SK-N-SH treated with all-trans-retinoic acid at 6 μM for 48 hours (cell line): ENCODE measurements at regions not wholly inside any gene's neighbourhood (a gene's known extent, or its start where the extent isn't known, plus 50 kb on each side); places are given as distances from the start of the nearest gene placed in this dataset.

Experiments used
- ATAC-seq: fragments of 200-7000 bp; cut with Tn5 transposase; 3 replicates; pipeline ENCODE4 v1.9.1; 2020; ENCODE audit warnings: mild to moderate bottlenecking, moderate library complexity
- ARNTL ChIP-seq: fragments of 450-650 bp; formaldehyde crosslinking; IDR thresholded peaks from 2 replicates; pipeline ENCODE4 v1.5.0; 2020; ENCODE audit warnings: low read depth, mild to moderate bottlenecking, moderate library complexity, borderline replicate concordance
- BACH2 ChIP-seq: fragments of 250-450 bp; sonication (Bioruptor Pico); IDR thresholded peaks from 2 replicates; pipeline ENCODE4 v1.9.0; 2021; ENCODE audit warnings: mild to moderate bottlenecking, borderline replicate concordance
- CSDC2 ChIP-seq: fragments of 250-450 bp; sonication (Bioruptor Pico); IDR thresholded peaks from 2 replicates; pipeline ENCODE4 v1.5.0; 2020; ENCODE audit warnings: mild to moderate bottlenecking, moderate library complexity
- ESRRG ChIP-seq: fragments of 250-450 bp; sonication (Bioruptor Pico); IDR thresholded peaks from 2 replicates; pipeline ENCODE4 v1.6.1; 2021; ENCODE audit warnings: mild to moderate bottlenecking
- ISL1 ChIP-seq: fragments of 250-450 bp; sonication (Bioruptor Pico); IDR thresholded peaks from 2 replicates; pipeline ENCODE4 v2.1.2; 2022; ENCODE audit warnings: mild to moderate bottlenecking, moderate library complexity
- OSR1 ChIP-seq: fragments of 250-450 bp; sonication (Bioruptor Pico); IDR thresholded peaks from 2 replicates; pipeline ENCODE4 v1.8.0; 2022; ENCODE audit warnings: moderate library complexity, mild to moderate bottlenecking, inconsistent platforms
- PPARA ChIP-seq: fragments of 250-450 bp; sonication (Bioruptor Pico); IDR thresholded peaks from 2 replicates; pipeline ENCODE4 v1.5.0; 2020; ENCODE audit warnings: mild to moderate bottlenecking, borderline replicate concordance
- RARB ChIP-seq: fragments of 250-450 bp; sonication (Bioruptor Pico); IDR thresholded peaks from 2 replicates; pipeline ENCODE4 v1.8.0; 2021; ENCODE audit warnings: mild to moderate bottlenecking, moderate library complexity
- SNAI2 ChIP-seq: fragments of 250-450 bp; sonication (Bioruptor Pico); IDR thresholded peaks from 2 replicates; pipeline ENCODE4 v1.5.0; 2020; ENCODE audit warnings: mild to moderate bottlenecking, moderate library complexity
- TCF4 ChIP-seq: fragments of 250-450 bp; sonication (Bioruptor Pico); IDR thresholded peaks from 2 replicates; pipeline ENCODE4 v1.8.0; 2021; ENCODE audit warnings: mild to moderate bottlenecking, moderate library complexity, borderline replicate concordance
- TOX ChIP-seq: fragments of 250-450 bp; sonication (Bioruptor Pico); IDR thresholded peaks from 2 replicates; pipeline ENCODE4 v1.8.0; 2021; ENCODE audit warnings: mild to moderate bottlenecking, moderate library complexity, borderline replicate concordance
- ZC3H10 ChIP-seq: fragments of 250-450 bp; sonication (Bioruptor Pico); IDR thresholded peaks from 2 replicates; pipeline ENCODE4 v1.5.1; 2021; ENCODE audit warnings: mild to moderate bottlenecking, moderate library complexity
- ZFP3 ChIP-seq: fragments of 250-450 bp; sonication (Bioruptor Pico); IDR thresholded peaks from 2 replicates; pipeline ENCODE4 v1.5.0; 2020; ENCODE audit warnings: mild to moderate bottlenecking, moderate library complexity
- ZFP30 ChIP-seq: fragments of 450-650 bp; formaldehyde crosslinking; IDR thresholded peaks from 2 replicates; pipeline ENCODE4 v1.5.0; 2022; ENCODE audit warnings: mild to moderate bottlenecking, moderate library complexity
- ZNF565 ChIP-seq: fragments of 450-650 bp; formaldehyde crosslinking; conservative IDR thresholded peaks from 2 replicates; pipeline ENCODE4 v1.5.0; 2020; ENCODE audit warnings: low read depth, mild to moderate bottlenecking, moderate library complexity
- ZNF70 ChIP-seq: fragments of 450-650 bp; formaldehyde crosslinking; IDR thresholded peaks from 2 replicates; pipeline ENCODE4 v1.5.0; 2020; ENCODE audit warnings: mild to moderate bottlenecking, moderate library complexity
- ZNF8 ChIP-seq: fragments of 450-650 bp; formaldehyde crosslinking; IDR thresholded peaks from 2 replicates; pipeline ENCODE4 v1.5.0; 2020; ENCODE audit warnings: mild to moderate bottlenecking, moderate library complexity
- TF ChIP-seq, protein P1 (sequence below): fragments of 250-450 bp; sonication (Bioruptor Pico); IDR thresholded peaks from 2 replicates; pipeline ENCODE4 v1.5.1; 2021; ENCODE audit warnings: mild to moderate bottlenecking, moderate library complexity
- TF ChIP-seq, protein P2 (sequence below): fragments of 250-450 bp; sonication (Bioruptor Pico); IDR thresholded peaks from 2 replicates; pipeline ENCODE4 v1.8.0; 2021; ENCODE audit warnings: low read depth, mild to moderate bottlenecking, moderate library complexity, borderline replicate concordance
- TF ChIP-seq, protein P3 (sequence below): fragments of 250-450 bp; sonication (Bioruptor Pico); IDR thresholded peaks from 2 replicates; pipeline ENCODE4 v1.5.1; 2020; ENCODE audit warnings: low read depth, mild to moderate bottlenecking, moderate library complexity

DNA sequence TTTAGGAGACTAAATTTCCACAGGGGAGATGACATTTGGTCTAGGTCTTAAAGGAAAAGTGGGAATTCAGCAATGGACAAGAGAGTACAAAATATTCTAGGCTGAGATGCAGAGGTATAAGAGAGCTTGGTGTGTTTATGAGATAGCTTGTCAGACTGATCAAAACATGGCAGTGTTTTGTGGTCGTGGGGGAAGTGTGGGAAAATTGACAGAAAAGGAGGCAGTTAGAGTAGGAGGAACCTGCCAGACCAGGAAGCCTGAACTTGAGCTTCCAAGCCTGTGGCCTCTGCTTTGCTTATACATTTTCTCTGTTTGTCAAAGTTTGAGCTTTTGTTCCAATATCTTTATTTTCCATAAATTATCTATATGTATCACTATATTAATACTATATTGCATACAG lies 69.5 kb upstream of the MAP3K7 start (continued):
- TF ChIP-seq ISL1 = no peak
- no peak for TF ChIP-seq ZFP3 (CRISPR knock-in tag)
- no peak for TF ChIP-seq ARNTL (CRISPR knock-in tag)
- TF ChIP-seq, protein P1, sequence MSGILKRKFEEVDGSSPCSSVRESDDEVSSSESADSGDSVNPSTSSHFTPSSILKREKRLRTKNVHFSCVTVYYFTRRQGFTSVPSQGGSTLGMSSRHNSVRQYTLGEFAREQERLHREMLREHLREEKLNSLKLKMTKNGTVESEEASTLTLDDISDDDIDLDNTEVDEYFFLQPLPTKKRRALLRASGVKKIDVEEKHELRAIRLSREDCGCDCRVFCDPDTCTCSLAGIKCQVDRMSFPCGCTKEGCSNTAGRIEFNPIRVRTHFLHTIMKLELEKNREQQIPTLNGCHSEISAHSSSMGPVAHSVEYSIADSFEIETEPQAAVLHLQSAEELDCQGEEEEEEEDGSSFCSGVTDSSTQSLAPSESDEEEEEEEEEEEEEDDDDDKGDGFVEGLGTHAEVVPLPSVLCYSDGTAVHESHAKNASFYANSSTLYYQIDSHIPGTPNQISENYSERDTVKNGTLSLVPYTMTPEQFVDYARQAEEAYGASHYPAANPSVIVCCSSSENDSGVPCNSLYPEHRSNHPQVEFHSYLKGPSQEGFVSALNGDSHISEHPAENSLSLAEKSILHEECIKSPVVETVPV = no peak
- no peak for TF ChIP-seq CSDC2 (CRISPR knock-in tag)

DNA sequence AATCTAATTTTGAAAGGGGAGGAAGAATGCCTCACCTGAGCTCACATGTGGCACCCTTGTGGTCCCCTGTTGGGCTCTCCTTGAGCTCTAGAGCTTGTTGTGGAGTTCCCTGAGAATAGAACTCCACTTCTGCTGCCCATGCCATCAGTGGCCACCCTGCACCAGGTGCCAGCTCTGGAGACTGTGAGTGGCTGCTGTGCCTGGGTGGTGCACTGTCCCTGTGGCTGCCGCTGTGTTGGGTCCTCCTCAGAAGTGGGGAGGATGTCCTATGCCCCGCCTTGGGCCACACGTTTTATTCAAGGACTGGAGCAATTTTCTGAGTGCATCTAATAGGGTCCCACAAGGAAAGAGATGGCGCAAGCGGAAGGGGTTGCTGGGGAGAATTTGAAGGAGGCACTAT lies 67.9 kb upstream of the MAP3K7 start:
- TF ChIP-seq TOX (no peak), BACH2 (CRISPR knock-in tag) (no peak), TCF4 (no peak), ZNF565 (CRISPR knock-in tag) (no peak), ESRRG (CRISPR knock-in tag) (no peak), ISL1 (no peak), ZNF8 (CRISPR knock-in tag) (no peak), ZFP3 (CRISPR knock-in tag) (no peak)
- no peak for ATAC-seq

DNA sequence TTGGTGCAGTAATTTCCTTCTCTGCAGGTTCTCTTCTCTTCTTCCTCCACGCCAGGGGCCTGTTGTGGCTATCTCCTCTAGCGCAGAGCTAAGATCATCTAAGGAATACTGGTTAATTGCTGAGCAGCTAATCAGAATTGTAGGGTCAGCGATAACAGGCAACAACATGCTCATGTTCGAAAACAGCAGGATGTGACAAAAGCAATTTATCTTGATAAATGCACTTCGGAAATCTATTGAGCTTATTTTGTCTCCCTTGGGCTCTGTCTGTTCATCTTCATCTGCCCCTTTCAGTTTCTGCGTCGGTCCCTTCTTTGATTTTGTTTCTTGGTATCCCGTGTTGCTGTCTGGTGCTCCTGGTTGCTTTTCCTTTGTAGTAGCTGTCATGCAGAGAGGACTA lies 67.3 kb upstream of the MAP3K7 start:
- no peak for TF ChIP-seq ZFP30 (CRISPR knock-in tag)
- TF ChIP-seq ZNF70 (CRISPR knock-in tag) = no peak
- no peak for ATAC-seq

DNA sequence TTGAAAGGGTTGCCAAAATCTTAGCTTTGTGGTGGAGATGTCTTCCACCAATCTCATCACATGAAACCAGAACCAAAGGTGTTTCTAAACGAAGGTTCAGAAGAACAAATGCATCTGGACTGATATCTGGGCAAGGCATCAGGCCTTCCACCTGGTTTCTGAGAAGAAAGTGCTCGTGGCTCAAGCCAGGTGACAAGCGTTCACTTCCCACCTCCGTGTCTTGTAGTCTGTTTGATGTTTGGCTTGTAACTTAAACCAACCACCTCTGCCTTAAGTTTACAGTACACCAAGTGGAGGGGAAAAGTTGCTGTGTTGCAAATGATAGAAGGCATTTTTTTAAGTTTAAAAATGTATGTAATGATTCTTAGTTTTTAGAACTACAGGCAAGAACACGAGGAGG lies 66.9 kb upstream of the MAP3K7 start:
- TF ChIP-seq ZNF8 (CRISPR knock-in tag) = no peak
- TF ChIP-seq OSR1 = no peak
- no peak for TF ChIP-seq TOX
- TF ChIP-seq ISL1 = no peak
- TF ChIP-seq ZC3H10 = no peak
- ATAC-seq = no peak

DNA sequence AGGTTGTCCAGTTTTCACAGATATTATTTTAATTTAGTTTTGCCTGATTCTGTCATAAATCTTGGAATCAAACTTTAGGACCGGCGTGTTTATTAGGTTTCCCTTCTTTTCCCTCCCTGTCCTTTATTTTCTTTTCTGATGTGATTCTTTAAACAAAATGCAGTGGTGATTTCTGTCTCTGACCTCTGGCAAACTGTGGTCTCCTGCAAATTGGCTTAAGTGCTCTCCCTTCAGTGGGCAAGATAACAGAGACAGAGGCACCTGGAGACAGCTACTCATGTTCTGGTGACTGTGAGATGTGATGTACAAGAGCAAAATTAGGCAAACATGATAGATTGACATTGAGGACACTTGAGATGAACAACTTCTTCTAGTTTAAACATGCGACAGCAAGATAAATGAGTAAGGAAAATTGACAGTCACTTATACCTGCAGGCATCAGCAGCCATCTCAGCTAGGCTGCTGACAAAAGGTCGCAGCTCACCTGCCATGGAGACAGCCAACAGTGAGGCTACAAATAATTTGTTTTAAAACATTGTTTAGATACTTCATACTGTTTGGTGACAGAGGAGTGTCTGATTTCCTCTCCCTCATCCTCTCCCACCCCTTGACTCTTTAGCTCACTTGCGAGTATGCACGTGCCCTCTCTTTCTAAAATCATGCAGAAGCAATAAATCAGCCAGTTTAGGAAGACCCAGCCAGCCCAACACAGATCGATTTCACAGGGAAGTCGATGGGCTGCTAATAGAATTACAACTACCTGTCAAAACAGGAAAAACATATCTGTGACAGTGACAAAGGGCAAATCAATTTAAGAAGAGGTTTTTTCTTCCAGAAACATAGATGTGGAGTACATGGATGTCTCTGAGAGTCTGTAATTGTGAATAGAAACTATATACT lies 63.4 kb upstream of the MAP3K7 start:
- TF ChIP-seq SNAI2 (CRISPR knock-in tag) = no peak
- TF ChIP-seq ZFP3 (CRISPR knock-in tag) = no peak
- no peak for TF ChIP-seq TOX
- no peak for TF ChIP-seq ZFP30 (CRISPR knock-in tag)
- TF ChIP-seq, protein P2, sequence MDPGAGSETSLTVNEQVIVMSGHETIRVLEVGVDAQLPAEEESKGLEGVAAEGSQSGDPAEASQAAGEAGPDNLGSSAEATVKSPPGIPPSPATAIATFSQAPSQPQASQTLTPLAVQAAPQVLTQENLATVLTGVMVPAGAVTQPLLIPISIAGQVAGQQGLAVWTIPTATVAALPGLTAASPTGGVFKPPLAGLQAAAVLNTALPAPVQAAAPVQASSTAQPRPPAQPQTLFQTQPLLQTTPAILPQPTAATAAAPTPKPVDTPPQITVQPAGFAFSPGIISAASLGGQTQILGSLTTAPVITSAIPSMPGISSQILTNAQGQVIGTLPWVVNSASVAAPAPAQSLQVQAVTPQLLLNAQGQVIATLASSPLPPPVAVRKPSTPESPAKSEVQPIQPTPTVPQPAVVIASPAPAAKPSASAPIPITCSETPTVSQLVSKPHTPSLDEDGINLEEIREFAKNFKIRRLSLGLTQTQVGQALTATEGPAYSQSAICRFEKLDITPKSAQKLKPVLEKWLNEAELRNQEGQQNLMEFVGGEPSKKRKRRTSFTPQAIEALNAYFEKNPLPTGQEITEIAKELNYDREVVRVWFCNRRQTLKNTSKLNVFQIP = no peak
- no peak for TF ChIP-seq BACH2 (CRISPR knock-in tag)
- TF ChIP-seq CSDC2 (CRISPR knock-in tag) = no peak
- TF ChIP-seq PPARA = no peak
- TF ChIP-seq ESRRG (CRISPR knock-in tag) = no peak
- TF ChIP-seq ZNF70 (CRISPR knock-in tag) = no peak
- TF ChIP-seq, protein P1 = no peak
- TF ChIP-seq ISL1 = no peak
- TF ChIP-seq ZC3H10 = no peak
- TF ChIP-seq OSR1 = no peak
- TF ChIP-seq, protein P3, sequence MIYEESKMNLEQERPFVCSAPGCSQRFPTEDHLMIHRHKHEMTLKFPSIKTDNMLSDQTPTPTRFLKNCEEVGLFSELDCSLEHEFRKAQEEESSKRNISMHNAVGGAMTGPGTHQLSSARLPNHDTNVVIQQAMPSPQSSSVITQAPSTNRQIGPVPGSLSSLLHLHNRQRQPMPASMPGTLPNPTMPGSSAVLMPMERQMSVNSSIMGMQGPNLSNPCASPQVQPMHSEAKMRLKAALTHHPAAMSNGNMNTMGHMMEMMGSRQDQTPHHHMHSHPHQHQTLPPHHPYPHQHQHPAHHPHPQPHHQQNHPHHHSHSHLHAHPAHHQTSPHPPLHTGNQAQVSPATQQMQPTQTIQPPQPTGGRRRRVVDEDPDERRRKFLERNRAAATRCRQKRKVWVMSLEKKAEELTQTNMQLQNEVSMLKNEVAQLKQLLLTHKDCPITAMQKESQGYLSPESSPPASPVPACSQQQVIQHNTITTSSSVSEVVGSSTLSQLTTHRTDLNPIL (CRISPR knock-in tag) = no peak
- TF ChIP-seq RARB (CRISPR knock-in tag) = no peak
- TF ChIP-seq ZNF565 (CRISPR knock-in tag) = no peak
- no peak for ATAC-seq
